Testis (tissue), 2 donors: ENCODE measurements at regions not wholly inside any gene's neighbourhood (a gene's known extent, or its start where the extent isn't known, plus 50 kb on each side); places are given as distances from the start of the nearest gene placed in this dataset.
A peak's percentile ranks its signal among the peaks of the same experiment; 100 is the strongest.
"Not testable (repeated sequence)": the region's sequence is repeated elsewhere in the genome, so short reads cannot be mapped to it uniquely, and the experiment has no call there.

Experiments
- DNase-seq: peaks from one replicate; pipeline ENCODE4 v3.0.0-alpha.2; 2019
- H3K27ac ChIP-seq, 2 donors: fragments of 200-600 bp; sonication (generic); one replicate each; pipeline ENCODE4 v1.5.1; 2019
- H3K27me3 ChIP-seq: fragments of 200-600 bp; sonication (generic); one replicate; pipeline ENCODE4 v1.5.1; 2019
- H3K36me3 ChIP-seq: fragments of 200-600 bp; sonication (generic); one replicate; pipeline ENCODE4 v1.5.1; 2017; ENCODE audit warnings: low read depth; ENCODE audit errors: missing control alignments
- H3K4me1 ChIP-seq: fragments of 200-600 bp; sonication (generic); one replicate; pipeline ENCODE4 v1.5.1; 2019
- H3K4me3 ChIP-seq, 2 donors: fragments of 200-600 bp; sonication (generic); one replicate each; pipeline ENCODE4 v1.5.1; 2017 to 2019
- H3K9me3 ChIP-seq: fragments of 200-600 bp; sonication (generic); one replicate; pipeline ENCODE4 v1.5.1; 2017
- CTCF ChIP-seq, 3 experiments: fragments of 450-650 bp in 2 of 3; fragments of 200-600 bp in 1 of 3; sonication (generic) in 1 of 3; IDR thresholded peaks; one replicate each; pipeline ENCODE4 v1.5.1; 2016 to 2019; ENCODE audit warnings: antibody characterized with exemption in 3 of 3, mild to moderate bottlenecking in 2 of 3, moderate library complexity in 1 of 3
- POLR2A ChIP-seq: fragments of 450-650 bp; IDR thresholded peaks from one replicate; pipeline ENCODE4 v1.6.1; 2017; ENCODE audit warnings: antibody characterized with exemption, mild to moderate bottlenecking, moderate library complexity
- WGBS, 2 donors: methylation state at CpG; one replicate each; pipeline ENCODE4 v1.1.5; 2018; 5-methylcytosine and 5-hydroxymethylcytosine counted together
- intact Hi-C: fragments of 100-400 bp; cut with DNase I; formaldehyde crosslinking; loops from one replicate; pipeline ENCODE4 v1.15.1; 2023; ENCODE audit warnings: low total_unique reads

- H3K9me3 ChIP-seq, H3K27ac ChIP-seq, H3K27me3 ChIP-seq, H3K4me1 ChIP-seq, DNase-seq, H3K4me3 ChIP-seq, intact Hi-C loops, H3K36me3 ChIP-seq: not testable (repeated sequence)
- 43 to 49% methylated on average over 8 of the region's 8 CpGs for WGBS, 2 donors
Measured at GRCh38 chr9:63823375-63824201, 1461.4 kb downstream of the FOXD4L5 start.

GRCh38 chr9:63822615-63823374 is 1462.2 kb downstream of the FOXD4L5 start:
- H3K9me3 ChIP-seq, H3K4me3 ChIP-seq, H3K27me3 ChIP-seq, H3K36me3 ChIP-seq, DNase-seq, H3K4me1 ChIP-seq, H3K27ac ChIP-seq, intact Hi-C loops: not testable (repeated sequence)
- 29 to 46% methylated on average over 4 to 6 of the region's 6 CpGs for WGBS, 2 donors

DNA sequence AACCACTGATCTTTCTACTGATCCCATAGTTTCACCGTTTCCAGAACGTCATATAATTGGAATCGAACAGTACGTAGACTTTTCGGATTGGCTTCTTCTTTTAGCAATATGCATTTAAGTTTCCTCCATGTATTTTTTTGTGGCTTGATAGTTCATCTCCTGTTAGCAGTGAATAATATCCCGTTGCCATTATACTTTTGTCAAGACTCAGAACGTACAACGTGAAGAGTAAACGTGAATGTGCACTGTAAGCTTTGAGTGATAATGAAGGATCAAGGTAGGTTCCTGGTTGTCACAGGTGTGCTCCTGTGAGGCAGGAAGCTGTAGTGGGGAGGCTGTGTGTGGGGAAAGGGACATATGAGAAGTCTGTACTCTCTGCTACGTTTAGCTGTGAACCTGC is 1463.7 kb downstream of the FOXD4L5 start:
- WGBS, 2 donors = 51 to 56% methylated on average over 10 of the region's 10 CpGs
- H3K36me3 ChIP-seq, intact Hi-C loops, H3K4me1 ChIP-seq, H3K27me3 ChIP-seq, H3K4me3 ChIP-seq, DNase-seq, H3K9me3 ChIP-seq, H3K27ac ChIP-seq: not testable (repeated sequence)

DNA sequence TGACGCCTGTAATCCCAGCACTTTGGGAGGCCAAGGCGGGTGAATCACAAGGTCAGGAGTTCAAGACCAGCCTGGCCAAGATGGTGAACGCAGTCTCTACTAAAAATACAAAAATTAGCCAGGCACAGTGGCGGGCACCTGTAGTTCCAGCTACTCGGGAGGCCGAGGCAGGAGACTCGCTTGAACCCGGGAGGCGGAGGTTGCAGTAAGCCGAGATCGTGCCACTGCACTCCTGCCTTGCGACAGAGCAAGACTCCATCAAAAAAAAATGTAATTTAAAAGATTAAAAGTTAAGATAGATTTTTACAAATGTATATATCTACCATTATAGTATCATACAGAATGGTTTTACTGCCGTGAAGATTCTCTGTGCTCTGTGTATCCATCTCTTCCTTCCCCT is 1464.1 kb downstream of the FOXD4L5 start:
- H3K36me3 ChIP-seq, H3K27ac ChIP-seq, H3K4me3 ChIP-seq, H3K27me3 ChIP-seq, DNase-seq, intact Hi-C loops, H3K9me3 ChIP-seq, H3K4me1 ChIP-seq: not testable (repeated sequence)
- WGBS, 2 donors = 65 to 66% methylated on average over 13 of the region's 13 CpGs

DNA sequence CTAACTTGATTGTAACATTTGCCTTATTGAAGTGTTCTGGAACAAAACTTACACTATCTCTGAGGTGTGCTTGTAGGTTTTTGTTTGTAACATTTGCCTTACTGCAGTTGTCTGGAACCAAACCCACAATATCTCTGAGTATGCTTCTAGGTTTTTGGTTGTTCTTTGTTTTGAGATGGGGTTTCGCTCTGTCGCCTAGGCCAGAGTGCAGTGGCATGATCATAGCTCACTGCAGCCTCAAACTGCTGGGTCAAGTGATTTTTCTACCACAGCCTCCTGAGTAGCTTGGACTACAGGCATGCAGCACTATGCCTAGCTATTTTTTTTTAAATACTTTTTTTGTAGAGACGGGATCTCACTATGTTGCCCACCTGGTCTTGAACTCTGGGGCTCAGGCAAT is 1464.6 kb downstream of the FOXD4L5 start:
- H3K27ac ChIP-seq, H3K27me3 ChIP-seq, H3K4me1 ChIP-seq, H3K36me3 ChIP-seq, DNase-seq, H3K4me3 ChIP-seq, intact Hi-C loops, H3K9me3 ChIP-seq: not testable (repeated sequence)
- 72 to 82% methylated on average over 3 of the region's 3 CpGs for WGBS, 2 donors

DNA sequence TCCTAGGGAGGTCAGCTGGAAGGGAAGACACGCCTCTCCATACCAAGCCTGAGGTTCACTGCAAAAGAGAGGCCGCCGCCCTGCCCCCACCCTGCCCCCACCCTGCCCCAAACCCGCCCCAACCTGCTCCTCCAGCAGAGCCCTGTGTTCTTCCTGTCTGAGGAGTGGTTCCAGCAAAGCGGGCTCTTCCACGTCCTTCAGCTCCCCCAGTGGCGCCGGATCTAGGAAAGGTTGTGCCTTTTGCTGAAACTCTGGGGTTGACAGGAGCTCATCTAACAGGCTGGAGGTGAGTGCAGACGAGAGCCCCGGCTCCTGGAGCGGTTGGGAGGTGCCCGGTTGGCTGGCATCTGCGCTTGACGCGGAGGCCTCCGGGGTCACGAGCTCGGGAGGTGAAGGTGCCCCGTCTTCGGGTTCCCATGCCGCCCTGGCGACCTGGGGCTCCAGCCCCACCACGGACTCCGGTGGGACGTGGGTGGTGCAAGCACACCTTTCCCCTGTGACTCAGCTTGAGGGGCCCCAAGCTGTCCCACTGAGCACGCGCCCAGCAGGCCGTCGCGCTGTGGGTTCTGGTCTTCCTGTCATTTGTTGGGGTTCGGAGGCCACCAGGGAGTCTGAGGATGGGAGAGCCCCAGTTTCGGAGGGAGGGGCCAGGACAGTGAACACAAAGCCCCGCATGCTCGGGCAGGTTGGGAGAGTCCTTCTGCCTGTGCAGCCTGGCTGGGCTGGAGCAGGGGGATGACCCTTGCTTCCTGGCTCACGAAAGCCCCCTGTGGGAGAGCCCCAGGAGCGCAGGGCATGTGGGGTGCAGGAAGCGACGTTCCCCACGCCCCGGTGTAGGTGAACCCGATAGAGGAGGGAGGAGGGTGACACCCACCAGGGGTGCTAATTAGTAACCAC is 1467.1 kb downstream of the FOXD4L5 start:
- TF ChIP-seq POLR2A (no peak), CTCF (IDR thresholded peaks at IDR 0.05) (no peak)
- 22% methylated on average over 41 of the region's 41 CpGs for WGBS, 2 donors
- H3K27ac ChIP-seq = no peak overlapping the region

More for the DNA sequence above, 1467.1 kb downstream of the FOXD4L5 start:
- Histone ChIP-seq H3K36me3 (no peaks in the 10 kb centered on the region), H3K4me3 (no peak overlapping the region), H3K4me1 (no peaks in the 10 kb centered on the region), H3K9me3 (no peaks in the 10 kb centered on the region), H3K27me3 (no peaks in the 10 kb centered on the region)
- peak; percentile 48 for DNase-seq
- intact Hi-C loops = no loop called here
